ENCODE measurements at regions not wholly inside any gene's neighbourhood (a gene's known extent, or its start where the extent isn't known, plus 50 kb on each side); places are given as distances from the start of the nearest gene placed in this dataset.
"Not testable (repeated sequence)": the region's sequence is repeated elsewhere in the genome, so short reads cannot be mapped to it uniquely, and the experiment has no call there.

DNA sequence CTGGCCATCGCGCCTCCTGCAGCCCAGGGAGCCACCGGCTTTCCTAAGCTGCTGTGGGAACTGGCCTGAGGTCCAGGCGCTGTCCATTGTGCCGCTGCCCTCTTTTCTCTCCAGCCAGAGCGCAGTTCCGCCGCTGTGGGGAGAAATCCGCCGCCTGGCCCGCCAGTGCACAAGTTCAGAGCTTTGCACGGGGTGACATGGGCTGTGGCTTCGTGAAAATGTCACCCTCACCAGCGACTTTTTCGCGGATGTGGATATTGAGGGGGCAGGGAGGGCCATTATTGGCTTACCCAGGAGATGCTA, 97.5 kb upstream of the ZNF722 start:
- H3K36me3 ChIP-seq (ENCODE audit: control insufficient read depth, insufficient read depth, low read length); H3K27me3 ChIP-seq (ENCODE audit: control insufficient read depth, insufficient read depth, low read length); ATAC-seq (ENCODE audit: low read depth in 2 of 2); H3K27me3 Mint-ChIP-seq; H3K27ac Mint-ChIP-seq; H3K4me1 ChIP-seq (ENCODE audit: control insufficient read depth, insufficient read depth, low read length, poor library complexity, severe bottlenecking); H3K27ac ChIP-seq (ENCODE audit: insufficient read depth, low read length, poor library complexity, severe bottlenecking): not testable (repeated sequence)
- Mint-ChIP-seq H3K36me3 (peaks cover 13% of the 10 kb centered on the region), H3K4me1 (peaks cover 0 to 24% (median 0%) of the 10 kb centered on the region in 4 donors), H3K4me3 (peak overlapping the region; percentile 88 to 98 (median 98)), H3K9me3 (peaks cover 0 to 19% (median 5%) of the 10 kb centered on the region in 7 donors)
- Histone ChIP-seq H3K9me3 (ENCODE audit: control insufficient read depth in 2 of 2, low read length in 2 of 2) (peaks cover 2 to 21% of the 10 kb centered on the region in 2 experiments), H3K4me3 (ENCODE audit: low read depth, low read length) (peak overlapping the region; percentile 13)
- DNase-seq, result peak in 1 of 3 donors; percentile 6

DNA sequence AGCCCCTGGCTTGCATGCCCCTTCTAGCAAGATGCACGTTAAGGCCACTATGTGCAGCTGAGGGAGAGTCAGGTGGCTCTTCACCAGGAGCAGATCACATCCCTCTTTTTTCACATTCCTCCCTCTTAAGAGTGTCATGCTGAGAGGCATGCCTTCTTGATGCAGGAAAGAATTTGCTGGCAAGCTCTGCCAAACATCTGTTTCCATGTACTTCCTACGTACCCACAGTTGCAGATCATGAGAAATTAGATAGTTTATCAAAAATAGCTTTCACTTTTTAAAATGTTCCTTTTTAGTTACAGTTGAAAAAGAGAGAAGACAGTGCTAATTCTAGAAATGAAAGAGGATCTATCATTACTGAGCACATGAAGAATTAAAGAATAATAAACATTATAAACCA, 79.7 kb upstream of the ZNF722 start:
- H3K27ac Mint-ChIP-seq, result no peak overlapping the region
- peaks cover 0 to 2% (median 0%) of the 10 kb centered on the region in 4 donors for H3K4me1 Mint-ChIP-seq
- H3K4me1 ChIP-seq (ENCODE audit: control insufficient read depth, insufficient read depth, low read length, poor library complexity, severe bottlenecking), result no peaks in the 10 kb centered on the region
- H3K27me3 ChIP-seq (ENCODE audit: control insufficient read depth, insufficient read depth, low read length), result no peaks in the 10 kb centered on the region
- DNase-seq (no peak), ATAC-seq (ENCODE audit: low read depth in 2 of 2) (no peak)
- no peak overlapping the region for H3K4me3 Mint-ChIP-seq
- H3K36me3 ChIP-seq (ENCODE audit: control insufficient read depth, insufficient read depth, low read length), result no peaks in the 10 kb centered on the region
- H3K27ac ChIP-seq (ENCODE audit: insufficient read depth, low read length, poor library complexity, severe bottlenecking), result no peak overlapping the region
- no peaks in the 10 kb centered on the region for H3K27me3 Mint-ChIP-seq
- H3K4me3 ChIP-seq (ENCODE audit: low read depth, low read length), result no peak overlapping the region
- peaks cover 5% of the 10 kb centered on the region for H3K36me3 Mint-ChIP-seq
- H3K9me3 Mint-ChIP-seq, result peaks cover 1 to 16% (median 6%) of the 10 kb centered on the region in 7 donors
- peaks cover 0 to 5% of the 10 kb centered on the region in 2 experiments for H3K9me3 ChIP-seq (ENCODE audit: control insufficient read depth in 2 of 2, low read length in 2 of 2)

DNA sequence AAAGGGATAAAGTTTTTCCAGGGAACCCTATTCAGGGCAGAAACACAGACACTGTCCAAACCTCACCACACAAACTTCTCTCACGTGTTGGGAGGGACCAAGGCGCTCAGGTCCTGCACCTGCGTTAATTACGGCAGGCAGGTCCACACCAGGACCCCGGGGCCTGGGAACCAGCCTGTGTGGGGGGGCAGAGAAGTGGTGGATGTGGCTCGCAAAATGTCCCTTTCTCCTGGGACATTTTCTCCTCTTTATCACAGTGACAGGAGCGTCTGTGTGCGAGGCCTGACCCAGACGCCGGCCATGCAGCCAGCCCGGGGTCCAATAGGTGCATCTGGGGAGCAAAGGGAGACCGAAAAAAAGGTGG, 73.4 kb upstream of the ZNF722 start:
- no peak for ATAC-seq (ENCODE audit: low read depth in 2 of 2)
- Mint-ChIP-seq H3K4me3 (peak overlapping the region; percentile 94 to 99 (median 97)), H3K27me3 (no peaks in the 10 kb centered on the region), H3K27ac (peak overlapping the region; percentile 52 to 98 (median 97)), H3K4me1 (peaks cover 0 to 24% (median 5%) of the 10 kb centered on the region in 4 donors), H3K36me3 (no peaks in the 10 kb centered on the region), H3K9me3 (peaks cover 0 to 9% (median 4%) of the 10 kb centered on the region in 7 donors)
- peak in 2 of 3 donors; percentile 1 to 2 for DNase-seq
- H3K4me1 ChIP-seq (ENCODE audit: control insufficient read depth, insufficient read depth, low read length, poor library complexity, severe bottlenecking), result peaks cover 13% of the 10 kb centered on the region
- no peaks in the 10 kb centered on the region for H3K36me3 ChIP-seq (ENCODE audit: control insufficient read depth, insufficient read depth, low read length)
- peaks cover 5 to 7% of the 10 kb centered on the region in 2 experiments for H3K9me3 ChIP-seq (ENCODE audit: control insufficient read depth in 2 of 2, low read length in 2 of 2)
- no peaks in the 10 kb centered on the region for H3K27me3 ChIP-seq (ENCODE audit: control insufficient read depth, insufficient read depth, low read length)
- peak overlapping the region; percentile 37 for H3K4me3 ChIP-seq (ENCODE audit: low read depth, low read length)
- H3K27ac ChIP-seq (ENCODE audit: insufficient read depth, low read length, poor library complexity, severe bottlenecking), result peak overlapping the region; percentile 72

DNA sequence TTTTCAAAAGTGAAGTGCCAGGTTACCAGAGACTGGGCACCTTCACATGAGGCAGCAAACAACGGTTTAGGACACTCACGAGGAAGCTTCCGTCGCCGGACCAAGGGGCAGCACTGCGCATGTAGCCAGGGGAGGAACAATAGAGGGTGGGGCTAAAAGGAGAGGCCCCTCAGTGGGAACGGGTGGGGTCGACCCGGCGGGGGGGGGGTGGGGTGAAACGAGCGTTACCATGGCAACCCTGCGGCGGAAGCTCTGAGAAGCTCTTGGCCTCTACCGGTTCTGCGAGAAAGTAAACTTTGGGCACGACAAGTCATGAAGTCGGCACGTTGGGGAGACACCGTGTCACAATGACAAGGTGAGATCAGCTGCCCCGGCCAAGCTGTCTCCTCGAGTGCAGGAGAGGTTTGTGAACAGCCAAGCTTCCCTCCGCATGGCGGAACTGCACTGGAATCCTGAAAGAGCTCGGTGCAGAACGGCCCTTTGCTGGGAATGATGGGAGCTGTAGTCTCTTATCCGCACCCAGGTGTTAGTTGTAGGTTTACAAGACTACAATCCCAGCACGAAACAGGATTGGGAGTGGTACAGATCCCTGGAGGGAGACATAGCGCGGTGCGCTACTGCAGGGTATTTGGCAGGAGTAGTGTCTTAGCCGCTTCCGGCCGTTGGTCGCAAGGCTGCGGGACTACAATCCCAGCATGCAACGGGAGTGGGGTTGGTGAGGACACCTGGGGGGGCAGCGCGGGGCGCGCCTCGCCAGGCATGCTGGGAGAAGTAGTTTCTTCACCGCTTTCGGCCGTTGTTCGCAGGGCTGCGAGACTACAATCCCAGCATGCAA, 72.8 kb upstream of the ZNF722 start:
- Histone ChIP-seq H3K4me1 (ENCODE audit: control insufficient read depth, insufficient read depth, low read length, poor library complexity, severe bottlenecking) (peaks cover 13% of the 10 kb centered on the region), H3K36me3 (ENCODE audit: control insufficient read depth, insufficient read depth, low read length) (no peaks in the 10 kb centered on the region), H3K4me3 (ENCODE audit: low read depth, low read length) (peak overlapping the region; percentile 87), H3K27ac (ENCODE audit: insufficient read depth, low read length, poor library complexity, severe bottlenecking) (peak overlapping the region; percentile 72), H3K9me3 (ENCODE audit: control insufficient read depth in 2 of 2, low read length in 2 of 2) (peaks cover 6 to 7% of the 10 kb centered on the region in 2 experiments), H3K27me3 (ENCODE audit: control insufficient read depth, insufficient read depth, low read length) (no peaks in the 10 kb centered on the region)
- ATAC-seq (ENCODE audit: low read depth in 2 of 2) (peak; percentile 97 to 98), DNase-seq (peak; percentile 80 to 96 (median 93))
- H3K27me3 Mint-ChIP-seq, result no peaks in the 10 kb centered on the region
- no peaks in the 10 kb centered on the region for H3K36me3 Mint-ChIP-seq
- H3K4me1 Mint-ChIP-seq, result peaks cover 0 to 24% (median 5%) of the 10 kb centered on the region in 4 donors
- peak overlapping the region; percentile 94 to 99 (median 97) for H3K4me3 Mint-ChIP-seq
- peaks cover 0 to 11% (median 6%) of the 10 kb centered on the region in 7 donors for H3K9me3 Mint-ChIP-seq
- H3K27ac Mint-ChIP-seq, result peak overlapping the region; percentile 97 to 98 (median 98)

DNA sequence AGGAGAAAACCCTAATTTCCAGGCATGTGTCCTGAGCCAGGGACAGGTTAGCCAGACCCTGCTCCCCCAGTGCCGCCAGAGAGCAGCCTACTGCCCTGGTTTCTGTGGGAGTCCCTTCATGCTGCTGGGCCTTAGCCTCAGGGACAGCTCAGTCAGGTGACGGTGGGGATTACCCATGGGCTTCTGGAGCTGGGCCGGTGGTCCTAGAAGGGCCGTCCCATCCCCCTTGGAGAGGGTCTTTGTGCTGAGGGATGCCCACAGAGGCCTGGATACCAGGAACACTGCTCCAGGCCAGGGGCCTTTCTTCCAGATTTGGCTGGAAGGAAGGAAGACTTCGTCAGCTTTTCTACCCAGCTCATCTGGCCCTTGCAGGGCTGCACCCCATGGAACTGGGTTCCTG, 71.4 kb upstream of the ZNF722 start:
- H3K27me3 ChIP-seq (ENCODE audit: control insufficient read depth, insufficient read depth, low read length), result no peaks in the 10 kb centered on the region
- Mint-ChIP-seq H3K27me3 (no peaks in the 10 kb centered on the region), H3K4me1 (peaks cover 0 to 24% (median 5%) of the 10 kb centered on the region in 4 donors), H3K4me3 (peak overlapping the region in 3 of 4 donors; percentile 94 to 99 (median 99)), H3K36me3 (no peaks in the 10 kb centered on the region), H3K27ac (peak overlapping the region in 2 of 3 donors; percentile 97 to 98), H3K9me3 (peaks cover 0 to 9% (median 5%) of the 10 kb centered on the region in 7 donors)
- H3K4me3 ChIP-seq (ENCODE audit: low read depth, low read length), result peak overlapping the region; percentile 87
- H3K36me3 ChIP-seq (ENCODE audit: control insufficient read depth, insufficient read depth, low read length), result no peaks in the 10 kb centered on the region
- H3K27ac ChIP-seq (ENCODE audit: insufficient read depth, low read length, poor library complexity, severe bottlenecking), result peak overlapping the region; percentile 72
- H3K9me3 ChIP-seq (ENCODE audit: control insufficient read depth in 2 of 2, low read length in 2 of 2), result peaks cover 6 to 11% of the 10 kb centered on the region in 2 experiments
- peaks cover 13% of the 10 kb centered on the region for H3K4me1 ChIP-seq (ENCODE audit: control insufficient read depth, insufficient read depth, low read length, poor library complexity, severe bottlenecking)
- ATAC-seq (ENCODE audit: low read depth in 2 of 2) (no peak), DNase-seq (no peak)

DNA sequence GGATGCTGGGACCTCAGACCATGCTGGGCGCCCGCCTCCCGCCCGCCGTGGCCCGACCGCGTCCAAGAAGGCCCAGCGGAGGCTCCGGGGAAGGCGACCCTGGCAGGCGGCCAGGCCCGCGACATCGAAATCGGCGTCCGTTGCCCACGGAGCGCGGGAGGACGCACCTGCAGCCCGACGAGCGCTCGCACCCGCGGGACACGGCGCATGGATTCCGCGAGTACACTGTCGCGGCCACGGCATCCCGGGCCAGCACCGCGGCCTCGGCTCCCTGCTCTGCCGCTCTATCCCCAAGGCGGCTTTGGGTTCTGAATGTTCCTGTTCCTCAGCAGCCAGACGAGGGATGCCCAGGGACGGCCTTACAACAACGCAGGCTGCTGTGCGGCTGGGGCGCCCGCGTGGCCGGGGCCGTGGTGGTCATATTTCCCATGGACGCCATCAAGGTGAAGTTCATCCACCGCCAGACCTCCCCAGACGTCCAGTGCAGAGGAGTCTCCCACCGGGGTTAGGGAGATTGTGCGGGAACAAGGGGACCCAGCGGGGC, 67.5 kb upstream of the ZNF722 start:
- no peak overlapping the region for H3K27ac Mint-ChIP-seq
- Histone ChIP-seq H3K4me3 (ENCODE audit: low read depth, low read length) (no peak overlapping the region), H3K4me1 (ENCODE audit: control insufficient read depth, insufficient read depth, low read length, poor library complexity, severe bottlenecking) (peaks cover 7% of the 10 kb centered on the region), H3K9me3 (ENCODE audit: control insufficient read depth in 2 of 2, low read length in 2 of 2) (peaks cover 1 to 14% of the 10 kb centered on the region in 2 experiments), H3K36me3 (ENCODE audit: control insufficient read depth, insufficient read depth, low read length) (no peaks in the 10 kb centered on the region), H3K27ac (ENCODE audit: insufficient read depth, low read length, poor library complexity, severe bottlenecking) (no peak overlapping the region), H3K27me3 (ENCODE audit: control insufficient read depth, insufficient read depth, low read length) (no peaks in the 10 kb centered on the region)
- H3K27me3 Mint-ChIP-seq, result no peaks in the 10 kb centered on the region
- peaks cover 0 to 10% (median 5%) of the 10 kb centered on the region in 7 donors for H3K9me3 Mint-ChIP-seq
- ATAC-seq (ENCODE audit: low read depth in 2 of 2) (no peak), DNase-seq (no peak)
- no peaks in the 10 kb centered on the region for H3K36me3 Mint-ChIP-seq
- H3K4me1 Mint-ChIP-seq, result peaks cover 0 to 7% (median 0%) of the 10 kb centered on the region in 4 donors
- no peak overlapping the region for H3K4me3 Mint-ChIP-seq

DNA sequence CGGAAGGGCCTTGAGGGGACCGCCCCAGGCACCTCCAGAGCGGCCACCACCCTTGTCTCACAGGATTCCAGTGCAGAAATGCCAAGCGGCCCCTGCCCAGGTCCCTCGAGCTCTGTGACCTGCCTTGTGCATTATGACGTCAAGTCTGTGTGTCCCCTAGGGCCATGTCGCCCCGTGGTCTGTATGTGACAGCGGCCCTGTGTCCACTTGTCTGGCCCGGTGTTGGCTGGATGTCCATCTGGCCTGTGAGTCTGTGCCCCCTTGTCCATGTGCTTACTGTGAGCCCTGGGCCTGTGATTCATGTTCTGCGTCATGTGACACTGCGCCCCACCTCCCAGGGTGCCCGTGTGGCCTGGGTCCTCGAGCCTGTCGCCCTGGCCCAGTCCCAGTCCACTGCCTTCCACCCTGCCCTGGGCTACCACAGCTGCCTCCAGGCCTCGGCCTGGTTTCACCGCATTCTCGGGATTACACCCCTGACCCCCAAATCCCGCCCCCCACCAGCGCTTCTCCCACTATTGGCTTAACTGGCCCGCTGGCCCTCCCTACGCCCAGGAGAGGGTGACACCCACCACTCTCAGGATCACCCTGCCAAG, 66.6 kb upstream of the ZNF722 start:
- H3K4me1 Mint-ChIP-seq, result no peaks in the 10 kb centered on the region
- H3K4me3 Mint-ChIP-seq, result no peak overlapping the region
- Histone ChIP-seq H3K27me3 (ENCODE audit: control insufficient read depth, insufficient read depth, low read length) (no peaks in the 10 kb centered on the region), H3K27ac (ENCODE audit: insufficient read depth, low read length, poor library complexity, severe bottlenecking) (no peak overlapping the region), H3K4me1 (ENCODE audit: control insufficient read depth, insufficient read depth, low read length, poor library complexity, severe bottlenecking) (peaks cover 1% of the 10 kb centered on the region), H3K36me3 (ENCODE audit: control insufficient read depth, insufficient read depth, low read length) (no peaks in the 10 kb centered on the region), H3K9me3 (ENCODE audit: control insufficient read depth in 2 of 2, low read length in 2 of 2) (peaks cover 1 to 14% of the 10 kb centered on the region in 2 experiments), H3K4me3 (ENCODE audit: low read depth, low read length) (no peak overlapping the region)
- DNase-seq (no peak), ATAC-seq (ENCODE audit: low read depth in 2 of 2) (no peak)
- no peaks in the 10 kb centered on the region for H3K36me3 Mint-ChIP-seq
- H3K27me3 Mint-ChIP-seq, result no peaks in the 10 kb centered on the region
- H3K27ac Mint-ChIP-seq, result no peak overlapping the region
- H3K9me3 Mint-ChIP-seq, result peaks cover 0 to 15% (median 5%) of the 10 kb centered on the region in 7 donors

Measured in CD4-positive, CD25-positive, alpha-beta regulatory T cell (primary cell).